GM18519 (cell line): ENCODE measurements at regions not wholly inside any gene's neighbourhood (a gene's known extent, or its start where the extent isn't known, plus 50 kb on each side); places are given as distances from the start of the nearest gene placed in this dataset.

Source experiments
- ATAC-seq: cut with Tn5 transposase; IDR thresholded peaks from one replicate; pipeline ENCODE4 v1.9.1; 2021; ENCODE audit warnings: mild to moderate bottlenecking, moderate library complexity; ENCODE audit not compliant: unreplicated experiment, low FRiP score

- ATAC-seq = no peak
Observed at GRCh38 chr4:89379511-89380044, 72.0 kb upstream of the GPRIN3 start.

- ATAC-seq = no peak
Observed at GRCh38 chr4:89373394-89373793, 65.8 kb upstream of the GPRIN3 start.

DNA sequence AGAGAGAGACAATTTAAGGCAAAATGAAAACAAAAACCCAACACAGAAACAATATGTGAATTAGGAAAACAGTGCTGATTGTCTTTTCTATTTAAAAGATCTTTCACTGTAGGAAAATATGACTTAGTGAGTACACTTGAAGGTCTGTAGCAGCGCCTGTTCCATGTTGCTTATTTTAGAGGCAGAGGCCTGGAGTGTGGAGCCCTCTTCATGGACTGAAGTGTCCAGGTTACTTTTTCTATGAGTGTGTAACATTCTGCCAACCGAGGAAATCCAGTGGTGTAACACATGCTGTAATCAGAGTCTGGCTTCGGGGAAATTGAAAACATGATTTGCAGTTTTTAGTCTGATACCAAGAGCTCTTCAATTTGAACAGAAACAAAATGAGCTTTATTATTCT is 64.0 kb upstream of the GPRIN3 start:
- ATAC-seq = no peak

DNA sequence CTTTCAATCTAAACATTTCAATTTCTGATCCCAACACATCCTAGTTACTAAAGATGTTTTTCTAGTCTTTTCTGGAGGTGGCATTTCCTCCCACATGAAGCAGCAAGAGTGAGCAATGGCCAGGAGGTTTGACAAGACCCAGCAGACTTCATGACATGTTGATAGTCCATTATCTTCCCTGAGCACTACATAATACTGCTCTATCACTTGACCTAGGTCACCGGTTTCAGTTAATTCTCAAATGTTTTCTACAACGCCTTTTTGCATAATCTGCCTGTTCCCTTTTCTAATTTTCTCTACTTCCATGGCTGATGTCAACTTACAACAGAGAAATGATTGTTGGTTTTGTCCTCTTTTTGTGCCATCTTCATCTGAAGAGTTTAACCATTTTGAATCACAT is 62.0 kb upstream of the GPRIN3 start:
- ATAC-seq = no peak

DNA sequence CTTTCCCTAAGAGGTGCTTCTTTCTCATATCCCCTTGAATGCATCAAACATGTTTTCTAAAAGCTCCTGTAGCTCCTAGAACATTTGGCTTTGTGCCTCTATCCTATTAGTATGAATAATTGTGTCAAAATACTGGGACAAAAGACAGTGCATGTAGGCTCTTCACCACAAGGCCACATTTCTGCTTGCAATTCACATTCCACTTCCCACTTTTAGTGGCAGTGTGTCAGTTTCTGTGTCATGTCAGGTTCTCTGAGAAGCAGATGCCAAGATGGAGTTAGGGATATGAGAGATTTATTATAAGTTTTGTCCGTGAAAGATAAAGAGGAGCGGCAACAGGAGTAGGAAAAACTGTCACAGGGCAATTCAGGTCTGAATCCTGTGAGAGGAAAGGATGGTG is 61.3 kb upstream of the GPRIN3 start:
- no peak for ATAC-seq

- no peak for ATAC-seq
Observed at GRCh38 chr4:89365776-89366175, 58.2 kb upstream of the GPRIN3 start.

- ATAC-seq = no peak
Observed at GRCh38 chr4:89365375-89365774, 57.8 kb upstream of the GPRIN3 start.

GRCh38 chr4:89364541-89364940 is 56.9 kb upstream of the GPRIN3 start:
- no peak for ATAC-seq

DNA sequence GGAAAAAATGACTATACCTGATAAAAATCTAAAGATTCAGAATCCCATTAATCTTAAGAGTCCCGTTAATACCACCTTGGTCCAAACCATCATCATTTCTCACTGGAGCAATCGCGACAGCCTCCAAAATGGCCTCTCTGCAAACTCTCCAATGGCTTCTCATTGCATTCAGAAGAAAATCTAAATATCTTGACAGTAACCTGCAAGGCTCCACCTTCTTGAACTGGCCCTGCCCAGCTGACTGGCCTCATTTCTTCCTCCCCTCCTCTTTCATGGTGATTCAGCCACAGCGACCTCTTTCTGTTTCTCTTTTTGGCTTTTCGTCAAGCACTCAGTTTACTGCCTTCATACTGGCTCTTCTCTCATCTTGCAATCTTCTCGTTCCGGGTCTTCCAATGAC is 56.2 kb upstream of the GPRIN3 start:
- no peak for ATAC-seq

DNA sequence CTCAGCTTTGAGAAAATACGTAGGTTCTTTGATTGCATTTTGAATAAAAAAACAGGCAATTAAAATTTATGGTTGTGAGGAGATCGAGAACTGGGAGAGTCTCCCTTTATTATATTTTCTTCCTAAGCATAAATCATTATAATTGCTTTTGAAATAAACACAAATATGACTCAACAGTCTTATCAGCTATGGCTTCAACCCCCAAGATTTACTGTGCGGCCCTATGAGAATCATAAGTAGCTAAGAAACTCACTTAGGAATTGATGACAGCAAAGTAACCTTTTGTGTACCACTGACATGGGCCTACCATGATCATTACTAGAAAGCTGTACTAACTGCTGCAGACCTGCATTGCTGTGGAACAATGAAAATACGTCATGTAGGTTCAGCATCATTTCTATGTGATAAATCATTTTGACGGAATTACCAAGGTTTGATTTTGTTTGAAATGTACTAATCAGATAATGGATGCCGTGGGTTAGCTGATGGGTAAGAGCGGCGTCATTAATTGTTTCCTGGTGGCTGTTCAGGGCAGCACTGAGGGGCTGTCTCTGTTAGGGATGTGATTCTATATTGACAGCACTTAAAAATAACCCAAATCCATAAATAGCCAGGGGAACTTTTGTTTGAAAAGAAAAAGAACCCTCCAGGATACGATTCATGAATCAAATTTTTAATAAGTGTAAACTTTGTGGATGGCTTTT is 51.5 kb upstream of the GPRIN3 start:
- no peak for ATAC-seq

GRCh38 chr4:89357787-89358186 is 50.2 kb upstream of the GPRIN3 start:
- ATAC-seq = no peak
